GM21528 (cell line): ENCODE measurements at regions not wholly inside any gene's neighbourhood (a gene's known extent, or its start where the extent isn't known, plus 50 kb on each side); places are given as distances from the start of the nearest gene placed in this dataset.
A peak's percentile ranks its signal among the peaks of the same experiment; 100 is the strongest.
"Not testable (repeated sequence)": the region's sequence is repeated elsewhere in the genome, so short reads cannot be mapped to it uniquely, and the experiment has no call there.

ENCODE experiments used
- ATAC-seq: cut with Tn5 transposase; IDR thresholded peaks from one replicate; pipeline ENCODE4 v1.9.1; 2021; ENCODE audit warnings: mild to moderate bottlenecking, moderate library complexity; ENCODE audit not compliant: unreplicated experiment, low FRiP score

DNA sequence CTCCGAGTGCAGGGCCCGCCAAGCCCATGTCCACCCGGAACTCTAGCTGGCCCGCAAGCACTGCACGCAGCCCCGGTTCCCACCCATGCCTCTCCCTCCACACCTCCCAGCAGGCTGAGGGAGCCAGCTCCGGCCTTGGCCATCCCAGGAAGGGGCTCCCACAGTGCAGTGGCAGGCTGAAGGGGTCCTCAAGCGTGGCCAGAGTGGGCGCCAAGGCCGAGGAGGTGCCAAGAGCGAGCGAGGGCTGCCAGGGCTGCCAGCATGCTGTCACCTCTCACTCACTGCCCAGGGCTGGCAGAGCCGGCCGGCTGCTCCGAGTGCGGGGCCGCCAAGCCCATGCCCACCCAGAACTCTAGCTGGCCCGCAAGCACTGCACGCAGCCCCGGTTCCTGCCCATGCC, 75.5 kb upstream of the TBC1D5 start:
- ATAC-seq = not testable (repeated sequence)

DNA sequence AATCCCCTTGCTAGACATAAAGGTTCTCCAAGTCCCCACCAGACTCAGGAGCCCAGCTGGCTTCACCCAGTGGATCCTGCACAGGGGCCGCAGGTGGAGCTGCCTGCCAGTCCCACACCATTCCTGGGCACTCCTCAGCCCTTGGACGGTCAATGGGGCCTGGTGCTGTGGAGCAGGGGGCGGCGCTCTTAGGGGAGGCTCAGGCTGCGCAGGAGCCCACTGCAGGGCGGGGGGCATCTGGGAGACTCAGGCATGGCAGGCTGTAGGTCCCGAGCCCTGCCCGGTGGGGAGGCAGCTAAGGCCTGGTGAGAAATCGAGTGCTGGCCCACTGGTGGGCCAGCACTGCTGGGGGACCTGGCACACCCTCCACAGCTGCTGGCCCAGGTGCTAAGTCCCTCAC, 75.1 kb upstream of the TBC1D5 start:
- no peak for ATAC-seq

DNA sequence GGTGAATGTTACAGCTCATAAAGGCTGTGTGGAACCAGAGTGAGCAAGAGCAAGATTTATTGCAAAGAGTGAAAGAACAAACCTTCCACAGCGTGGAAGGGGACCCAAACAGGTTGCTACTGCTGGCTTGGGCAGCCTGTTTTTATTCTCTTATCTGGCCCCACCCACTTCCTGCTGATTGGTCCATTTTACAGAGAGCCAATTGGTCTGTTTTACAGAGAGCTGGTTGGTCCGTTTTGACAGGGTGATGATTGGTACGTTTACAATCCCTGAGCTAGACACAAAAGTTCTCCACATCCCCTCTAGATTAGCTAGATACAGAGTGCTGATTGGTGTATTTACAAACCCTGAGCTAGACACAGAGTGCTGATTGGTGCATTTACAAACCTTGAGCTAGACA, 74.4 kb upstream of the TBC1D5 start:
- not testable (repeated sequence) for ATAC-seq

DNA sequence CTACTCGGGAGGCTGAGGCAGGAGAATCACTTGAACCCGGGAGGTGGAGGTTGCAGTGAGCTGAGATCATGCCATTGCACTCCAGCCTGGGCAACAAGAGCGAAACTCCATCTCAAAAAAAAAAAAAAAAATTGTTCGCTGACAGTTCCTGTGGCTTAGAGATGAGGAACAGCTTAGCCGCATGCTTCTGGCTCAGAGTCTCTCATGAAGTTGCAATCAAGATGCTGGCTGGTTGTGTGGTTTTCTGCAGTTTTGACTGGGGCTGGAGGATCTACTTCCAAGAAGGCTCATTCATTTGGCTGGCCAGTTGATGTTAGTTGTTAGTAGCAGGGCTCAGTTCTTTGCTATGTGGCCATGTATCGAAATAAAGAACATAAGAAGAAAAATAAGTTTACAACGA, 69.9 kb upstream of the TBC1D5 start:
- not testable (repeated sequence) for ATAC-seq

DNA sequence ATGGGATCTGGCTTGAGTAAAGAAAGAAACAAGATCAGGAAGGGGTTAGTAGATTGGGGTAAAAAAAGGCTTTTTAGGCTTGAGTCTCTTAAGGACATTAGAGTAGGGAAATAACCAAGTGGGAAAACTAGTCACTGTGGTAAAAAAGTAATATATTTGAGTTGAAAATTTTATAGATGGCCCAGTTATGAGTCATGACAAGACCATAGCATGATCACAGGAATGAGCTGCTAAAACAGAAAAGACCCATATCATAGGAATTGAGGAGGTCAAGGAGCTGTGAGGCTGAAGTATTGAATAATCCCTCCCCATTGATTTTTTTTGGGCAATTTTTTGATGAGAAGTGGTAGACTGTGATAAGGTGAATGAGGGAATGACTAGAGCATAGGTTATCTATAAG, 69.2 kb upstream of the TBC1D5 start:
- no peak for ATAC-seq

DNA sequence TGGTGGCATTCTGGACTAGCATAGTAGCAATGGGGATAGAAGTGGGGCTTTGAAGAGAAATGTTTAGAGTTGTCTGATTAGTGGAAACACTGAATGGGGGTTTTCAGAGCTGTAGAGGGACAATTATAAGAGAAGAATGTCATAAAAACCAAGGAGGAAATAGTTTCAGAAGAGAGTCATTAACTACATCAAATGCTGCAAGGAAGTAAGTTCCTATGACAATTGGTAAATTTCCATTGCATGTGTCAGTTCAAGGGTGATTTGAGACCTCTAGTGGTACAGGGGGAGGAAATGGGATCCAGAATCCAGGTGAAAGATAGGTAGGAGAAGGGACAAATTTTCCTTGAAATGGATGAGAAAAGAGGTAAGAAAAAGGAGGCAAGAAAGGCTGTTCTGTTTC, 68.3 kb upstream of the TBC1D5 start:
- ATAC-seq = no peak

DNA sequence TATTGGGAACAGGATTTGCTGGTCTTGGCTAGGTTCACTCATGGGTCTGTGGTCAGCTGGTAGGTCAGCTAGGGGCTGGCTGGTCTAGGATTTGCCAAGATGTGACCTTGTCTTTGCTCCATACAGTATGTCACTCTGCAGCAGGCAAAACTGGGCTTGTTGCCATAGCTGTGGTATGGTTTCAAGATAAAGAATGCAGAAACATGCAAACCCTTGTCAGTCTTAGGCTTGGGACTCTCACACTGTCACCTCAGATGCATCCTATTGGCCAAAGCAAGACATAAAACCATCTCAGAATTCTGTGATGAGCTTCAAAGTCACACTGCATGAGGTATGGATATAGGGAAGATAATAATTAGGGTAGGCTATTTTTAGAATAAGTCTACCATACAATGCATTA, 66.6 kb upstream of the TBC1D5 start:
- no peak for ATAC-seq

DNA sequence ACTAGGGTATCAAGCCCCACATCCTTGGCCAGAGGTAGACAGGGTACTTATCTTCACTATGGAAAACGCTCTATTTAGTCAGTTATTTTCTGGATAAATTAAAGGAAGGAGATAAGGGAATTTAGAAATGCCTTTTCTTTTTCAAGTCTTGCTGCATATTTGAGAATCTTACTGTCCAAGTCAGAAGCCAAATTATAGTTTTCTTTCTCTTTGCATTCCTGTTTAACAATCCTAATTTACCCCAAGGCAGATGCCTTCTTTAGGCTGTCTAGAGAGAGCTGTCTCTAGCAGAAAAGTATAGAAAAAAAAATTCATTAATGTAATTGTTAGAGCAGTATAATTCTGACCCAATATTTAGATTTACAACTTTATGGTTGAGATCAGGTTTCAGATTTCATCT, 64.4 kb upstream of the TBC1D5 start:
- no peak for ATAC-seq

DNA sequence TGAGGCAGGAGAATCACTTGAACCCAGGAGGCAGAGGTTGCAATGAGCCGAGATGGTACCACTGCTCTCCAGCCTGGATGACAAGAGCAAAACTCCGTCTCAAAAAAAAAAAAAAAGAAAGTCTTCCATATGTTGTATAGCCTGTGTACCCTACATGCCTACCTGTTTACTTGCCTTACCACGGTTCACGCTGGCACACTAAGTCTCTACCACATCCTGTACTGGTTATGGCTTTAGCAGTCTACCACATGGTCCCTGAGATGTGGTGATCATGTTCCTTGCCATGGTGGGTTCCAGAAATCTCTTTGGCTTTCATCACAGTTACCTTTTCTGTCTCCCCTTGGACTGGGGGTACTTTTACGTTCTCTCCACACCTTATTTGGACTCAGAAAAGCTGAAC, 63.8 kb upstream of the TBC1D5 start:
- no peak for ATAC-seq

DNA sequence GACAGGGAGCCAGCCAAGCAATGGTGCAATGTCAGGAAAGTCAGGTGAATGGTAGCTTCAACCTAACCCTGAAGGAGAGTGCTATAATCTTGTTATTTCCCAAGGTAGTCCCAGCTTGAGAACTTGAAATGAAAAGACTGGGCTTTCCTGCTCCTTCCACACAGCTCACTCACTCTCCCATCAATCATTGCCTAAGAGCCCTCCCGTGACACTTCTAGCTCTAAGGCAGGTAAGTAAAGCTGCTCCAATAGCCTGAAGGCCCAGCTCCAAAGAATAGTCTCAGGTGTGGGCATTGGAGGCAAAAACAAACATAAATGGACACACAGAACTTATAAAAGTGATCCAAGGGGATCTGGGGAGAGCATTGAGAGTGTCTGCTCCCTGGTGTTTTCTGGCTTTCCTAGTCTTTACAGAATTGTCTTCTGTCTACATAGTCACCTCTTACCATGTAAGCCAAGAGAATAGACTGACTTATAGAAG, 63.1 kb upstream of the TBC1D5 start:
- no peak for ATAC-seq

DNA sequence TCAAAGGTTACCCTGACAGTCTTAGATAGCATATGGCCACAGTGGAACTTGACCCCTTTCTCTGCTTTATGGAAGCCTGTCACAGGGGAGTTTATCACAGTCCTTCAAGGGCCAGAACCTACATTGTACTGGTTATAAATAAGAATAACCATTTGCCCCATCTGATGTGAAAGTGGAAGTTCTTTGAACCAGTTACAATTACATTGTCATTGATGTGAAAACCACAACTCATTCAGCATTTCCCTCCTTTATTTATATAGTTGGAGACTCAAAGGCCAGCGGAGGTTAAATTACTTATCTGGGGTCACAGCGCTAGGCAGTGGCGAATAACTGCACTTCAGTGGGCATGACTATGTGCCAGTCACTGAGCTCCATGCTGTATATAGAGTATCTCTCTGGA, 60.5 kb upstream of the TBC1D5 start:
- peak; percentile 70 for ATAC-seq

DNA sequence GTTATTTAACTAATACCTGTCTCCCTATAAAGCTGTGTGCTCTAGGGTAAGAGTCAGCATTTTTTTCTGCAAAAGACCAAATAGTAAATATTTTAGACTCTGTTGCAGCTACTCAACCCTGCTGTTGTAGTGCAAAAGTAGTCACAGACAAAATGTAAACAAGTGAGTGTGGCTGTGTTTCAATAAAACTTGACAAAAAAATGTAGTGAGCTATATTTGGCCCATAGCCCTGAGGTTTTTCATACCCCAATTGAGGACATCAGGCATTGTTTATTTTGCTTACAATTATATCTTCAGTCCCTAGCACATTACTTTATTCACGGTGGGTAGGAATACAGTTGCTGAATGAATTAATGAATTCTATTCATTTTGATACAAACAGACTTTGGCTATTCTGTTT, 58.7 kb upstream of the TBC1D5 start:
- ATAC-seq = no peak

DNA sequence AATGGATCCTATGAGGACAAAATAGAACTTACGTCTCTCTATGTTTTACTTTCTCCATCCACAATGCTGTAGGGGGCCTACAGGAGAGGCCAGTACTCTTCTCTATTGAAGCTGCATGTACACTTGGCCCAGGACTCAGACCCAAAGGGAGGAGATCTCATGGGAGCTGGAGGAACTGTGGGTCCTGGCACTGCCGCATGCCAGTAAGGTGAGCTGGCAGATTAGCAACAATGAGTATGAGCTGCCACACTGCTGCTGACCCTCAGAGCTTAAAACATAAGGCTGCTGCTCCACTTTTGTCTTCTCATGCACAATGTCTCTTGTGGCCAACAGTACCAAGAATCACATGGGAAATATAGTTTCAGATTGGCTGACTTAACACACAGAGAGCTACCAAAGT, 57.8 kb upstream of the TBC1D5 start:
- no peak for ATAC-seq

DNA sequence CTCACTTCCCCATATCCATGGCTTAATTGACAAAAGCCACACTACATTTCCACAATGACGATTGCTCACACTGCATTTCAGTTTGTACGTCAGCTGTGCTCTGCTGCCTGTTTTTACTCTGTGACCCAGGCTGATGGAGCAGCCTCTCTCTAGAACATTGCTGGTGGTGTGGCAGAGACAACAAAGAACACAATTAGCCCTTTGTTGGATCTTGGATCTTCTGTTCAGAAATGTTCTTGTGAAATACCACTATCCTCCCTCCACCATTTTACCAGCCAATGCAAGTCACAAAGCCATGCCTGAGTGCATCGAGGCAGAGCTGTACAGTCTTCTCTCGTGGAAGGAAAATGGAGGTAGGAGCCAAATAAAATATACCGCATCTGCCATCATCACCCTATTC, 56.9 kb upstream of the TBC1D5 start:
- no peak for ATAC-seq

DNA sequence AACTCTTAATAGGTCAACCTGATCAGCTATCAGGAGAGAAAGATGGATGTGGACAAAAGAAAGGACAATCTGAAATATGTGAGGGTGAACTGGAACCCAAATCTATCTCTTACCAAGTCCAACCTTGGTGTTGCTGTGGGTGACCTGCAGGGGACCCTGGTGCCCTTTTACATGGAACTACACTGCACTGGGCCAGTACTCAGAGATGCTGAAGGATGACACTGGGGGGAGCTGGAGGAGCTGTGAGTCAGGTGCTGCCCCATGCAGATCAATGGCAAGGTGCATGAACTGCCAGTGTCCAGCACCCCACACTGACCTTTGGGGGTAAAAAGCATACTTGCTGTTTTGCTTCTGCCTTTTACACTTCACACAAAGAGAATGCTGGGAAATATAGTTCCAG, 55.6 kb upstream of the TBC1D5 start:
- no peak for ATAC-seq

DNA sequence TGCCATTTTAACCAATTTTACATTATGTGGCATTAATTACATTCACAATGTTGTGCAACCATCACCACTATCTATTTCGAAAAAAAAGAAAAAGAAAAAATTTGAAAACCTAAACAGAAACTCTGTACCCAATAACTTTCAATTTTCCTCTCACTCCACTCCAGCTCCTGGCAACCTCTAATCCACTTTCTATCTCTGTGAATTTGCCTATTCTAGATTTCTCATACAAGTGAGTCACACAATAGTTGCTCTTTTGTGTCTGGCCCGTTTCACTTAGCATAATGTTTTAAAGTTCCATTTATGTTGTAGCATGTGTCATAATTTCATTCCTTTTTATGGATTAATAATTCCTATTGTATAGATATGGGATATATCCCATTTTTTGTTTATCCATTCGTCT, 53.3 kb upstream of the TBC1D5 start:
- no peak for ATAC-seq

DNA sequence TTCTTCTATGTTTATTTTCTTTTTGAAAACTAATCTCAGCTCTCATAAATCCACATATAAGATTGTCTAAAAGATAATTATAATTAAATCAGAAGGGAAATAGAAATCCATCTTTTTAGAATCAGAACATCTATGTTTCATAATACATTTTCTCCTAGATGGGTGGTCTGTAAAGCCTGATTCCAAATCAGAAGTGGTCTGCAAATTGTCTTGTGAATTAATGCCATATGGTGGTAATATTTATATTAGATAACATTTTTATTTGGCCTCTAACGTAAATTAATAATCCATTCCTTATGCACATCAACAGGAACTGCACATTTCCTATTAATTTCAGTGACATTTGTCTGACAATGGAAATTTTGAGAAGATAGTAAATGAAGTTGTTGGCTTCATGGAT, 52.8 kb upstream of the TBC1D5 start:
- no peak for ATAC-seq

DNA sequence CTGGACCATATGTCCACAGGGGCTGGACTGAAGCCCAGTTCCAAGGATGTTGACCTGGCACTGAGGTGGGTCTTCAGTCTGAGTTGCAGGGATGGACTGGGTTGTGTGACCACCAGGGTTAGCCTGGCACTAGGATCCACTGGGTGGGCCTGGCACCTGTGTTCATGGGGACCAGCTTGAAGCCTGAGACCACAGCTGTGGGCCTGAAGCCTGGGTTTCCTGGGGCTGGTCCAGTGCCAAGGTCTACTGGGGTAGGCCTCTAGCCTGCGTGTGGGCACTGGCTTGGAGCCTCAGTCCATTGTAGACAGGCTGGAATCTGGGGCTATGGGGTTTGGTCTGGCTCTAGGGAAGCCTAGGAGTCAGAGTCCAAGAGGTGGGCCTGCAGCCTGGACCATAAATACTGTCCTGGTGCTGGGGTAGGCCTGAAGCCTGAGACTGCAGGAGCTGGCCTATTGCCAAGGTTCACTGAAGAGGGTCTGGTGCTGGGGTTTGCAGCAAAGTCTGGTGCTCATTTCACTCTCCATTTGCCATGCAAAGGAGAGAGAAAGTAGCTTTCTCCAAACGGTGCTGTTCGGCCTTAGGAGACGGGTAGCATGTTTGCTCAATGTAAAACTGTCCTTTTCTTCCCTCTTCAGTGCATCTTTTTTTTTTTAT, 51.2 kb upstream of the TBC1D5 start:
- no peak for ATAC-seq
